Neuronal stem cell (in vitro differentiated cells): ENCODE measurements at regions not wholly inside any gene's neighbourhood (a gene's known extent, or its start where the extent isn't known, plus 50 kb on each side); places are given as distances from the start of the nearest gene placed in this dataset.

Experiments used
- DNase-seq: peaks from one replicate; pipeline ENCODE4 v3.0.0-alpha.2; 2013; ENCODE audit warnings: low spot score
- H2AFZ ChIP-seq: one replicate; pipeline ENCODE4 v1.6.1; 2013; ENCODE audit warnings: mild to moderate bottlenecking, low read length, inconsistent platforms
- H2AK5ac ChIP-seq: 2 replicates; pipeline ENCODE4 v1.6.1; 2013; ENCODE audit warnings: low read depth, mild to moderate bottlenecking, inconsistent platforms, low read length, moderate library complexity, mixed read lengths
- H2BK120ac ChIP-seq: 2 replicates; pipeline ENCODE4 v1.6.1; 2013; ENCODE audit warnings: low read depth, mild to moderate bottlenecking, inconsistent platforms, low read length, moderate library complexity, mixed read lengths
- H2BK12ac ChIP-seq: one replicate; pipeline ENCODE4 v1.6.1; 2013; ENCODE audit warnings: low read length, inconsistent platforms
- H2BK15ac ChIP-seq: 2 replicates; pipeline ENCODE4 v1.6.1; 2013; ENCODE audit warnings: mild to moderate bottlenecking, low read length, inconsistent platforms, mixed read lengths
- H2BK5ac ChIP-seq: one replicate; pipeline ENCODE4 v1.6.1; 2013; ENCODE audit warnings: inconsistent platforms, mild to moderate bottlenecking, low read length, moderate library complexity
- H3K14ac ChIP-seq: one replicate; pipeline ENCODE4 v1.6.1; 2013; ENCODE audit warnings: low read length, inconsistent platforms
- H3K18ac ChIP-seq: 2 replicates; pipeline ENCODE4 v1.6.1; 2013; ENCODE audit warnings: low read length, inconsistent platforms
- H3K23ac ChIP-seq: 2 replicates; pipeline ENCODE4 v1.6.1; 2013; ENCODE audit warnings: low read depth, mild to moderate bottlenecking, mixed read lengths, low read length, inconsistent platforms; ENCODE audit not compliant: poor library complexity
- H3K27ac ChIP-seq: replicated peaks from 3 replicates; pipeline ENCODE4 v1.5.1; 2013; ENCODE audit warnings: low read length, inconsistent platforms
- H3K27me3 ChIP-seq, 3 experiments: 2 replicates each; pipeline ENCODE4 v1.6.1; 2013; ENCODE audit warnings: low read length in 3 of 3, mild to moderate bottlenecking in 2 of 3, inconsistent platforms in 1 of 3, low read depth in 1 of 3, mixed read lengths in 1 of 3, moderate library complexity in 1 of 3; ENCODE audit not compliant: control insufficient read depth in 3 of 3, insufficient read depth in 3 of 3
- H3K36me3 ChIP-seq, 2 donors: replicated peaks in 1 of 2; 2 replicates each; pipeline ENCODE4 v1.6.1; 2013; ENCODE audit warnings: low read length in 2 of 2; ENCODE audit not compliant: control insufficient read depth in 2 of 2, insufficient read depth in 2 of 2
- H3K4ac ChIP-seq: 2 replicates; pipeline ENCODE4 v1.6.1; 2013; ENCODE audit warnings: inconsistent platforms, mild to moderate bottlenecking, low read length, moderate library complexity
- H3K4me1 ChIP-seq, 2 donors: 1 replicate in 1 of 2; 2 replicates in 1 of 2; pipeline ENCODE4 v1.6.1; 2013; ENCODE audit warnings: low read length in 2 of 2, low read depth in 1 of 2; ENCODE audit not compliant: control insufficient read depth in 2 of 2, insufficient read depth in 1 of 2
- H3K4me2 ChIP-seq: one replicate; pipeline ENCODE4 v1.6.1; 2013; ENCODE audit warnings: mild to moderate bottlenecking, low read length, inconsistent platforms; ENCODE audit not compliant: insufficient read depth, poor library complexity, severe bottlenecking
- H3K4me3 ChIP-seq, 2 donors: 2 replicates each; pipeline ENCODE4 v1.5.1; 2013; ENCODE audit warnings: low read length in 2 of 2, mild to moderate bottlenecking in 2 of 2, inconsistent platforms in 1 of 2, moderate library complexity in 1 of 2
- H3K79me1 ChIP-seq: one replicate; pipeline ENCODE4 v1.6.1; 2013; ENCODE audit warnings: low read depth, mild to moderate bottlenecking, inconsistent platforms, low read length, moderate library complexity
- H3K9ac ChIP-seq: one replicate; pipeline ENCODE4 v1.6.1; 2013; ENCODE audit warnings: mild to moderate bottlenecking, low read depth, low read length, inconsistent platforms; ENCODE audit not compliant: poor library complexity
- H3K9me3 ChIP-seq, 2 donors: replicated peaks in 1 of 2; 2 replicates each; pipeline versions ENCODE3 to v1.6.1; 2013; ENCODE audit warnings: low read length in 2 of 2, mild to moderate bottlenecking in 2 of 2, inconsistent platforms in 1 of 2, low read depth in 1 of 2, mixed read lengths in 1 of 2, moderate library complexity in 1 of 2; ENCODE audit not compliant: control insufficient read depth in 2 of 2, insufficient read depth in 1 of 2
- H4K8ac ChIP-seq: one replicate; pipeline ENCODE4 v1.6.1; 2013; ENCODE audit warnings: low read depth, mild to moderate bottlenecking, inconsistent platforms, low read length, moderate library complexity
- H4K91ac ChIP-seq: one replicate; pipeline ENCODE4 v1.6.1; 2013; ENCODE audit warnings: low read length, low read depth, mild to moderate bottlenecking, inconsistent platforms; ENCODE audit not compliant: poor library complexity
- WGBS, 2 donors: extraction: QIAGEN DNeasy Blood & Tissue Kit; methylation state at CpG; one replicate each; pipeline ENCODE4 v1.1.7; 2013; ENCODE audit warnings: missing lambda C conversion rate in 2 of 2, mixed read lengths in 1 of 2; ENCODE audit not compliant: insufficient read length in 2 of 2, insufficient replicate concordance in 1 of 2; ENCODE audit errors: extremely low coverage in 2 of 2; 5-methylcytosine and 5-hydroxymethylcytosine counted together

DNA sequence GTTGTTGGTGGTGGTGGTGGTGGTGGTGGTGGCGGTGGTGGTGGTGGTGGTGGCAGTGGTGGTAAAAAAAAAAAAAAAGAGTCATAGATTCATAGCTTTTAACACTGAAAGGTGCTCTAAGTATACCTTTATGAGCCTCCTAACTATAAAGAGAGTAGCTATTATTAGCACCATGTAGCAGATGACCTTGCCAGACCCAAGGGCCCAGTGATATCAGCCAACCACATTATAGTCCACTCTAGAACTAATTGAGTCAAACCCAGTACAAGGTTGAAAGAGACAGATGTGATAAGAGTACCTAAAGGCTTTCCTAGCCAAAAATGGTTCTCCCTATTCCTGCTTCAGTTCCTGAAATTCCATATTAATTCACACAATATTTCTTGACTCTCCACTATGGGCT, 245.3 kb downstream of the HACE1 start:
- Histone ChIP-seq H4K8ac (no peak overlapping the region), H3K18ac (no peak overlapping the region), H3K79me1 (no peaks in the 10 kb centered on the region), H2BK15ac (no peak overlapping the region), H3K4ac (no peak overlapping the region), H4K91ac (no peak overlapping the region), H2BK5ac (no peak overlapping the region), H3K4me1 (peaks cover 3 to 8% of the 10 kb centered on the region in 2 donors), H3K9me3 (no peaks in the 10 kb centered on the region), H2AK5ac (no peak overlapping the region), H3K23ac (no peak overlapping the region), H3K36me3 (no peaks in the 10 kb centered on the region), H3K4me2 (no peak overlapping the region), H2BK120ac (no peak overlapping the region), H3K27ac (no peak overlapping the region), H3K14ac (no peak overlapping the region), H2AFZ (no peak overlapping the region), H2BK12ac (no peak overlapping the region), H3K4me3 (no peak overlapping the region), H3K27me3 (no peaks in the 10 kb centered on the region), H3K9ac (no peak overlapping the region)
- no CpG with 5 or more reads among the region's 1 CpG for WGBS, 2 donors
- no peak for DNase-seq

GRCh38 chr6:104613416-104614001, 246.2 kb downstream of the HACE1 start:
- H2BK12ac ChIP-seq = no peak overlapping the region
- H4K91ac ChIP-seq = no peak overlapping the region
- no peak overlapping the region for H3K14ac ChIP-seq
- H3K9ac ChIP-seq = no peak overlapping the region
- H3K4ac ChIP-seq = no peak overlapping the region
- H3K4me3 ChIP-seq = no peak overlapping the region
- no peaks in the 10 kb centered on the region for H3K36me3 ChIP-seq
- peaks cover 3 to 8% of the 10 kb centered on the region in 2 donors for H3K4me1 ChIP-seq
- H3K4me2 ChIP-seq = no peak overlapping the region
- peak overlapping the region; percentile 51 for H2AFZ ChIP-seq
- H3K27me3 ChIP-seq = no peaks in the 10 kb centered on the region
- H2BK15ac ChIP-seq = no peak overlapping the region
- H4K8ac ChIP-seq = no peak overlapping the region
- DNase-seq = no peak
- no peak overlapping the region for H3K18ac ChIP-seq
- no CpG with 5 or more reads among the region's 4 CpGs for WGBS, 2 donors
- H3K9me3 ChIP-seq = no peaks in the 10 kb centered on the region
- H2AK5ac ChIP-seq = no peak overlapping the region
- no peak overlapping the region for H2BK5ac ChIP-seq
- H3K79me1 ChIP-seq = no peaks in the 10 kb centered on the region
- no peak overlapping the region for H2BK120ac ChIP-seq
- no peak overlapping the region for H3K23ac ChIP-seq
- H3K27ac ChIP-seq = no peak overlapping the region

- Histone ChIP-seq H2BK12ac (no peak overlapping the region), H4K8ac (no peak overlapping the region), H3K27me3 (no peaks in the 10 kb centered on the region), H3K4me1 (peaks cover 3 to 8% of the 10 kb centered on the region in 2 donors), H4K91ac (no peak overlapping the region), H3K4me2 (no peak overlapping the region), H3K18ac (no peak overlapping the region), H3K14ac (no peak overlapping the region), H2AK5ac (no peak overlapping the region), H3K36me3 (no peaks in the 10 kb centered on the region), H3K23ac (no peak overlapping the region), H3K9ac (no peak overlapping the region), H2BK15ac (no peak overlapping the region), H3K79me1 (no peaks in the 10 kb centered on the region), H2BK120ac (no peak overlapping the region), H2BK5ac (no peak overlapping the region), H3K4ac (no peak overlapping the region), H3K9me3 (no peaks in the 10 kb centered on the region), H3K4me3 (no peak overlapping the region), H2AFZ (peak overlapping the region; percentile 12), H3K27ac (no peak overlapping the region)
- no peak for DNase-seq
- WGBS, 2 donors = no CpG with 5 or more reads among the region's 1 CpG
Measured at GRCh38 chr6:104612541-104612940, 247.2 kb downstream of the HACE1 start.

GRCh38 chr6:104608101-104608500, 251.6 kb downstream of the HACE1 start:
- H3K23ac ChIP-seq = no peak overlapping the region
- no peak overlapping the region for H3K4ac ChIP-seq
- no peaks in the 10 kb centered on the region for H3K27me3 ChIP-seq
- H2BK15ac ChIP-seq = no peak overlapping the region
- no peak overlapping the region for H2AK5ac ChIP-seq
- no peak overlapping the region for H4K8ac ChIP-seq
- no peaks in the 10 kb centered on the region for H3K9me3 ChIP-seq
- H2BK5ac ChIP-seq = no peak overlapping the region
- no peak overlapping the region for H3K4me2 ChIP-seq
- H3K9ac ChIP-seq = no peak overlapping the region
- H3K36me3 ChIP-seq = no peaks in the 10 kb centered on the region
- H2AFZ ChIP-seq = no peak overlapping the region
- no peak for DNase-seq
- no CpG with 5 or more reads among the region's 5 CpGs for WGBS, 2 donors
- H3K4me1 ChIP-seq = peaks cover 0 to 2% of the 10 kb centered on the region in 2 donors
- no peak overlapping the region for H3K14ac ChIP-seq
- no peak overlapping the region for H2BK12ac ChIP-seq
- H3K79me1 ChIP-seq = no peaks in the 10 kb centered on the region
- no peak overlapping the region for H4K91ac ChIP-seq
- H3K18ac ChIP-seq = no peak overlapping the region
- no peak overlapping the region for H3K4me3 ChIP-seq
- no peak overlapping the region for H2BK120ac ChIP-seq
- H3K27ac ChIP-seq = no peak overlapping the region
